ENCODE measurements at regions not wholly inside any gene's neighbourhood (a gene's known extent, or its start where the extent isn't known, plus 50 kb on each side); places are given as distances from the start of the nearest gene placed in this dataset.
A peak's percentile ranks its signal among the peaks of the same experiment; 100 is the strongest.

DNA sequence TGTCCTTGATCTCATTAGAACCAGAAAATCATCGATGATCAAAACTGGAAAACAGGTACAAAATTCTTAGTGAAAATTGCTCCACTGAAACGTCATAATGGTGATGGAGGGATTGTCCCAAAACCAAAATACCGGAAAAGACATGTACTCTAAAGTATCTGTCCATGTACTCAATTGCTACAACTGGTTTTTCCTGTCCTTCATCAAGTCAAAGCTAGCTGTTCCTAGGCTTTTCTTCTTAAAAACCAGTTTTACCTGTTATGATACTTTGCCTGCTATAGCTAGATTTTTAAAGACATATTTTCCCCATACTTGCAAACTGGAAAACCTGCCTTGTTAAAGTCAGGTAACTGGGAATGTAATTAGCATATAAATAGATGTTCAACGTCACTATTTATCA, 50.5 kb upstream of the LRRC1 start:
- no peak for DNase-seq

DNA sequence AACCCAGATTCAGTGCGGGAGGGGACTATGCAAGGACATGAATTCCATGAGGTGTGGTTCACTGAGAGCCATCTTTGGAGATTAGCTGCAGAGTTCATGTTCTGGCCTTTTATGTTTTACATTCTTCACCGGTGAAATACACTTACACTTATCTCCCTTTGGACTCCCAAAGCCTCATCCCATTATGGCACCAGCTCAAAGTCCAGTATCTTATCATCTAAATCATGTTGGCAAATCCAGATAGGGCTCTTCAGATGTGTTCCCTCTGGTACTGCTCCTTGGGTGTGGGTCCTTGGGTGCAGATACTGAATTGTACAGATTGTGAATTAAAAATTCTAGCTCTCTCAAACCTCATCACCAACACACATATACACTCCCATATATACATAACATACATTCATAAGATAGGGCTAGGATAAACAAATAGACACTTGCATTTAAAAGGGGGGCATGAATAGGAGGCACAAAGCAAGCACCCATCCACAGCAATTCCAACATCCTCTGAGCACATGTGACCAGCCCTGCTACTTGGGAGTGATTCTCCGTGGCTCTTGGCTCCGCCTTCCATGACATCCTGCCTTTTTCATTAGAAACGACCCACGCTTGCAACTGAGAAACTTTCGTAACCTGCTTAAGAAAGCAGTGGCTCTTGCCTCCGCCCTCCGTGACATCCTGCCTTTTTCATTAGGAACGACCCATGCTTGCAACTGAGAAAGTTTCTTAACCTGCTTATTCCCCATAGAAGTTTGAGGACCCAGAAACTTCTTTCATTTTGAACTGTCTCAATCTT, 53.6 kb upstream of the LRRC1 start:
- DNase-seq = peak; percentile 36

DNA sequence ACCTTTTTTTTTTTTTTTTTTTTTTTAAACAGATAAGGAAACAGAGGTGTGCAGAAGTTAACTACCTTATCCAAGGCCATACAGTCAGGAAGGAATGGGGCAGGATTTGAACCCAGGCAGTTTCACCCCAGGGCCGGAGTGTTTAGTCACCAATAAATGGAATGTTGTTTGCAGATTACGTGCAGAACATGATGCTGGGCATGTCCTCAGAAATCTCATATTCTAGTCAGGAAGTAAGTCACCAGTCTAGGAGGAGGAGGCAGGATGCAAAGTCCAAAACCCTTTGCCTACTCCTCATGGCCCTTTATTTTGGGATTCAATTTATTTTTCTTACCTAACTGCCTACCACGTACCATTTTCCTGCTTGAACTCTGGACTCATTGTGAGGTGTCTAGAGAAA, 57.1 kb upstream of the LRRC1 start:
- DNase-seq = no peak

DNA sequence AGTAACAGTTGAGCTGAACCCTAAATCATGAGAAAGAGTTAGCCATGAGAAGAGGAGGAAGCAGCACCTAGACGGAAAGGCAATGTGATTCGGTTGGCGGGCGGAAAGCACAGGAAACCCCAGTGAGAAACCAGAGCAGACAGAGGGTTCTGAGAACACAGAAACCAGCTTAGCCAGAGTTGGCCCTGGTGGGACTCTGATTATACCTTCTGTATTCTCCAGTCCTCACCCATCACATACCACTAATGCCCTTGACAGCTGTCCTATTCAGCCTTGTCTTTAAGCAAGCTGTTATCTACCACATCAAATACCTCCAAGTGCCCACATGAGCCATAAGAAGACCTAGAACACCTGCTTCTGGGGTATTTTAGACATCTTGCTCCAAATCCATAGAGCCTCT, 58.9 kb upstream of the LRRC1 start:
- DNase-seq = peak; percentile 96

DNA sequence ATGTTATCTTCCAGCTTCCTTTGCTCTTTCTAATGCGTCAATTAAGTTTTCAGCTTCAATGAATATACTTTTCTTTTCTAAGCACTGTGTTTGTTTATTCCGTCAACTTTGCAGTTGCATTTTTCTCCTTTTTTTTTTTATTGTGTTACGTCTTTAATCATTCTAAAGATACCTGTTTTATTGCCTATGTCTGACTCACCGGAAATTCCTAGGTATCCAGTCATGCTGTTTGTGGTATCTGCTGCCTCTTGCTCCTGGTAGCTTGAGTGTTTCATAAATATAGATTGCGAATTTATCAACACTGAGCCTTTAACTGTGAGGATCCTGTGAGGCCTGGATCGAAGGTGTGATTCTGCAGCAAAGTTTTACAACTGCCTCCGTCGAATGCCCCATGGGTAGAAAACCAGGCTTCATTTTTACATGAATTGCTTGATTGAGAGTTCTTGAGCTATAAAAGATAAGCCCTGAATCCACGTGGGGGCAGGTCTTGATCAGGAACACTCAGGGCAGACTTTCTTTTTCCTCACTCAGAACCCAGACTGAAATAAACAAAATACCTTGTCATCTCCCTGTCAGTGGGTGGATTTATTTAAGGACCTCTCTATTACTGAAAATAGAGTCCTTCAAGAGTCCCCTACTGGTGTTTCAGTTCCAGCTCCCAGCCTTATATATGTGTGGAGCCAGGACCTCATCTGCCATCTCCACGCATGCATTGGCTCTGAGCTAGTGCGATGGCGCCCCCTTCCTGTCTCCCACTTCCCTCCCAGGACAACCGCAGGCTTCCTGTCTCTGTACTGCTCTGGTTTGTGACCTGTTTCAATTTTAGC, 60.1 kb upstream of the LRRC1 start:
- DNase-seq = peak; percentile 65

DNA sequence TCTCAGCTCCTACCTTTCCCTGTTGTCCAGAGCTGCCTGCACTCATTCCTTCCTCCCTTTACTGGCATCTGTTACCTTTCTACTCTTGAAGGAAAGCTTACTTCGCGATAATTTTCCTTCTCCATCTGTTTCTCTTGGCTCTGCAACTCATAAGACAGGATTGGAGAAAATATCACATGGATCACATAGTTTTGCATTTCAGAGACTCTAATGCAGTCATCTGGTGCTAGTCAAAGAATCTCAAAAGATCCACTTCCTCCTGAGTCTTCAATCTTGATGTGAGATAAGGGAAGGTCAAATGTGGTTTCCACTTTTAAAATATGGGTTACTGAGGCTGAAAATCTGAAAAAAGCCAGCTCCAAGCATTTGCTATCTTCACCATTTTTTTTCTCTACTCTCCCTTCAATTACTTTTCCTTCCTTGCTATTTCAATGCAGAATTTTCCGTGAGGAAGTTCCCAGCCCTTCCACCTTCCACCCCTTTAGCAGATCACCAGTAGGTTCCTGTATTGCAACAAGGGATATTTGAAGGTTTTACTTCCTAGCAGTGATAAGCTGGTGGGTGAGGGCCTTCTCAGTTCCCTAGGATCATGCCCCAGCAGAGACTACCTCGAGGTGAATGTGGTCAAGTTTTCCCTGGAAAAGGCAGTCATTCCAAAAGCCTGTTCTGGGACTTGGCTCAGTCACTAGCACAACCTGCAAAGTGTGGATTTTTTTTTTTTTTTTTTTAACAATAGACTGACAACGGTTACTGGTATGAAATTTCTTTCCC, 62.8 kb upstream of the LRRC1 start:
- peak; percentile 45 for DNase-seq

DNA sequence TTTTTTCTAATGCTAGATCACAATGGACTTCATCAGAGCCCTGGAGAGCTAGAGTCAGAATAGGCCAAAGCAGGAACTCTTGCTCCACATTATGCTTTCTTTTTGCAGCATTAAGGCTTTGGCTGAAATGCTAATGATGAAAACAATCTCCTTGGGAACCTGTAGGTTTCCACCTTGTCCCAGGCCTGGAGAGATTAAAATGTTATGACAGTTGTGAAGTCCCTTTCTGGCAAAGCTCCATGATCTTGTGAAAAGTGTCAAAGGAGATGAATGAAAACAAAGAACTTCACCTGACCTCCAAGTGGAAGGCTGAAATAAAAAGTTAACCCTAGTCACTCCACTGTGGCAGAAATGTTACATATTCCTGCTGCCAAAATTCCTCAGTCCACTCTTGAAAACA, 64.0 kb upstream of the LRRC1 start:
- DNase-seq = peak; percentile 58

DNA sequence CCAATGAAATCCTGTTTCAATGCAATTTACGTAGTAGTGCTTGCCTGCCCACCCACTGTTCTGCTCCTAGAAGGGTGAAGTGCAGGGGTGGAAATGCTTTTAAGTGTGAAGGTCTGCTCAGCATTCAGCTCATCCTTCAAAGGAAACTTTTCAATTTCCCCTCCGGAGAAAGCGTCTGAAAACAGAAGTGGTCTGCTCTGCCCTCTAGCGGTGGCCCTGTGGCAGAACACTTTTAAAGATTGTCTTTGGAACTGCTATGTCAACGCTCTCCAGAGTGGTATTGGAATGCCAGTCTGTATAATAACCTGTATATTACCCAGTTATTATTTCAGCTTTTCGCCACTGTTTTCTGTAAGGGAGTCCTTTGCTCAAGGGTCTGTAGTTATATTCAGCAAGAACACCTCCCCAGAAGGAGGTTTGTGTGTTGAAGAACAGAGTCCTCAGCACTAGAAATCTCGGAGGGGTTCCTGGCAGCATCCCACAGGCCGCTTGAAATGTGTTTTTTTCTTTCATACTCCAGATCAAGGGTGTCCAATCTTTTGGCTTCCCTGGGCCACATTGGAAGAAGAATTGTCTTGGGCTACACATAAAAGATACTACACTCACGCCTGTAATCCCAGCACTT, 63.1 kb upstream of the KLHL31 start:
- peak; percentile 84 for DNase-seq

DNA sequence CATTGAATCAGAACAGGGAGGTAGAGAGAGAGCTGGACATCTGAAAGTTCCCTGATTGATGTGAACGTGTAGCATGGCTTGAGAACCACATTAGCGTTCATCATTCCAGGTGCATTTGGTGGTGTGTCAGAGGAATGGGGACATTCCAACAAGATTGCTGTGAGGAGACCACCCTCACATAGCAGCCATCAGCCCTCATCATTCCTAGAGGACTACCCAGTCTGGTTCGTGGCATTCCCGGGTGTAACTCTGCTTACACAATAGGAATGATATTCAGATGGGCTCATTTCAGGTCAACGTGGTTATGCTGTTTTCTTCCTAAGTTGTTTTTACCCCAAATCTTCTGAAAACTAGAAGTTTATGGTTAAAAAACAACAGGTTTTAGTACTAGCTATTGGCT, 62.2 kb upstream of the KLHL31 start:
- DNase-seq = no peak

DNA sequence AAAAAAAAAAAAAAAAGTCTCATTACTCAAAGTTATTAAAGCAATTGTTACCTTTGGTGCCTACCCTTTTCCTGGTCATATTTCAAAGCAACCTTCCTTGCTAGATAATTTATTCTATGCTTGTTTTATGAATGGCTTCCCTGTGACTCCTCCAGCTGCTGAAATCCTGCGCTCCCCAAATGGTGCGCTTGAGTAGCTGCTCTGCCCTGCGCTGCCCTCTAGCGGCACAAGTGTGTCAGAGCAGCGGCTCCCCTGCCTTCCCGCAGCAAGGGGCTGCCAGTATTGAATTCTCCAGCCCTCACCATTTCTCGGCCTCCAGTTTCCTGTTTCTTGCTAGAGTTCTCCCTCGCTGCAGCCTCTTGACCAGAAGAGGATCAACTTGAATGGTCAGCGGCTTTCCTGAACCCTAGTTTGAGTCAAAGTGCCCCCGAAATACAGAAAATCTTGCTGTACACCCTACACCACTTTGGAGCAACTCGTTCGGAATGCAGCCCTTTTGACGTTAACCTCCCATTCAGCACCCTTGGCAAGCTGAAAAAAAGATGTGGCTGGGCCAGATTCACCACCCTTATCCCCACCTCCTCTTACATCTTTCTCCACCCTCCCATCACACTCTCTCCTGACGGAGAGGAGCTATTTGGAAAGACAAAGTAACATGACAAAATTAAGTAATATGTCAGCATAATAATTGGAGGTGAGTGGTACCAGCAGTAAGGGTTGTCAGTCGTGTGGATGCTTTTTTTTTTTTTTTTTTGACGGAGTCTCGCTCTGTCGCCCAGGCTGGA, 60.4 kb upstream of the KLHL31 start:
- DNase-seq = peak; percentile 89

DNA sequence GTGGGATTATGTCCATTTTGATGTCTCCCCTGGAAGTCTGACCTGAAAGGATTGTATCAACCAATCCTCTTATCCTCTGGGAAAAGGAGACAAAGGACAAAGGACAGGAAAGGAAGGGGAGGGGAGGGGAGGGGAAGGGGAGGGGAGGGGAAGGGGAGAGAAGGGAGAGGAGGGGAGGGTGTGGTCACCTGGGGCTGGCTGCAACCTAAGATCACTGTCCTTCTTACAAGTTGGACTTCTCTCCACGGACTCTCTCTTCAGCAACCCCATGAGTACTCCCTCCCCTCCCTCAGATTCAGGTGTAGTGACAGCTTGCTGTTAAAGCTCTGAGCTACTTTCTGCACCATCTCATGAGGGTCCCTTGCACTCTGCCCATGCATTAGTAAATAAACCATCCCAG, 58.9 kb upstream of the KLHL31 start:
- peak; percentile 79 for DNase-seq

DNA sequence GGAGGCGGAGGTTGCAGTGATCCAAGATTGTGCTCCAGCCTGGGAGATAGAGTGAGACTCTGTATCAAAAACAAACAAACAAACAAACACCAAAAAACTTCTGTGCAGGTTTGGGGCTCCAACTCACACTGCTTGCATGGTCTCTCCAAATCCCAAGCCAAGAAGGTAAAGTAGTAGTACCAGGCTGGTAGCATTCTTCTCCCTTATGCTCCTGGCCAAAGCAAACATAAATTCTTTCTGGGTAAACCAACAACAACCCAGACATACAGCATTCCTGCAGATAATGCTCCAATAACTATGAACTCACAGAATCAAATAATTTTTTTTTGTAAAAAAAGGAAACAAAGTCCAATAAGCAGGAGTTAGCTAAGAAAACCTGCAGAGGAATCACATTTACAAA, 57.8 kb upstream of the KLHL31 start:
- no peak for DNase-seq

DNA sequence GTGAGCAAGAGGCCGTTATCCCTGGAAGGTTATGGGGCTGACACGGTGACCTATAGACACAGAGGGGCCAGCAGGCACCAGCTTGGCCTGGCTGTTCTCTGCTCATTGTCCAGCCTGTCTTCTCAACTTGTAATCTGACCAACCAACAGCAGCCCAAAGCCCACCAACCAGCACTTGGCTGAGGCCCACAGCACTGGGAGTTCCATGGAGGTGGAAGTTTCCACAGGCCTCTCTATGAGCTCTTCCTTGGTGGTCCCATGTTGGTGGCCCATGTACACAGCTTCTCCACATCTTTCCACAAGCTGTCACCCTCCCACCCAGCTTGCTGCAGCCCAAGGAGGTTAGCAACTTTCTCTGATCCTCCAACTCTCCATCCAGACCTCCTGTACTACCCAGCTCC, 56.2 kb upstream of the KLHL31 start:
- DNase-seq = no peak

DNA sequence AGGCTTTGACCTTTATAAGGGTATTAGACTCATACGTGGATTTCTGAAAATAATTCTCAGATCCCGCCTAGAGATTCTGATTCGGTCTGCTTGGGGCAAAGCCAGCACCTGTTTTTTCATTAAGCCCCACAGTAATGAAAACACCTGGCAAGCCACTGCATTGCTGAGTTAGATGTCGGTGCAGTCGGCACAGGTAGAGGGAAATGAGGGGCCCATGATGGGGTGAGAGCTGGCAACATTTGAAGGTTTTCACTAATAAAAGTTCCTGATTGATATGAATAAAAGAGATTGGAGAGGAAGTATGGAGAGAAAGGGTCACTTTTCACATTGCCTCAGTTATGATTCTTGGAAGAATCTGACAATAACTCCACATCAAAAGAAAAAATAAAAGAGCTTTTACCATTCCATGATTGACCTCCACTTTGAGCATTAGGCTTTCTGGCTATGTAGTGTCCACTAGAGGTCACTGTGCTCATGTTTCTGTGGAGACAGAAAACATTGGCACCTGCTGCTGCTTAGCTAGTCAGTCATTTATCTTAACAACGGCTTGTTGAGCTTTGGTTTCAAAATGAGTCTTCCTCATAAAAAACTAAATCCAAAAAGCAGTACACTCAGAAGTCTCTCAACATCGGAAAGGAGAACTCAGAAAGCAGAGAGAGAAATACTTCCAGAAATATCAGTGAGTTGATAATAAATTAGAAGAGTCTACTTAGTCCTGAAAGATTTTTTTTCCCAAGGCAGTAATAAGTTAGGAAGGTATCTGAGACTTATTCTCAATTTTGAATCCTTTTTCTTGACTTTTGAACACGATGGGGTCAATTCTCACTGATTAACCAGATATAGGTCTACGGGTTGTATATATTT, 53.3 kb upstream of the KLHL31 start:
- peak; percentile 93 for DNase-seq

DNA sequence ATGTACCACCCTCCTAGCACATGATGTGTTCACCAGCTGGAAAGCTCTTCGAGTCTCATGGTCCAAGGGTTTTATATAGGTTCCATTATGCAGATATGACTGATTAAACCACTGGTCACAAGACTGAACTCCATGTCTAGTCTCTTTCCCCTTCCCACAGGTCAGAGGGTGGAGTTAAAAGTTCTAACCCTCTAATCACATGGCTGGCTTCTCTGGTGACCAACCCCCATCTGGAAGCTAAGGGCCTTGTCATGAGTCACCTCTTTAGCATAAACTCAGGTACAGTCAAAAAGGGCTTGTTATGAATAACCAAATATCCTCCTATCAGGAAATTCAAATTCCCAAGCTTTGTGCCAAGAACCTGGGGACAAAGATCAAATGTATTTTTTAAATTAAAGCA, 52.0 kb upstream of the KLHL31 start:
- DNase-seq = no peak

DNA sequence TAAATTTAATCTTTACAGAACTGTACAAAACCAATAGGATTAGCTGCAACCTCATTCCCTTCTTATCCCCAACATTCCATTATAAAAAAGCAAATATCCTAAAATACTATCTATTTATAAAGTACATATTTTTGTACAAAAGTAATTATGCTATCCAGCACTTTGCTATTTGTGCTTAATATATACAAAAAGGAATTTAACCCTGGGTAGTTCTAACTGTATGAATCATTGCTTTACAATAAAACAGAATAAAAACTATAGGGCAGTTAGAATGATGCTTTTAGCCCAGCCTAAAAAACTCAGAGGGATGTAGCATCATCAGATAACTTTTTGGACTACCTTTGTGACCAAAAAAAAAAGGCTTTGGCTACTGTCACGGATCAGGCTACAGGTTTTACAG, 49.9 kb upstream of the KLHL31 start:
- no peak for DNase-seq
